ENCODE measurements at regions not wholly inside any gene's neighbourhood (a gene's known extent, or its start where the extent isn't known, plus 50 kb on each side); places are given as distances from the start of the nearest gene placed in this dataset.

- no peak for TF ChIP-seq POLR2AphosphoS5 (IDR thresholded peaks at IDR 0.05; ENCODE audit: borderline replicate concordance, low read depth, low read length)
- no peak for TF ChIP-seq EZH2 (IDR thresholded peaks at IDR 0.05)
- TF ChIP-seq FOXP2 (optimal IDR thresholded peaks at IDR 0.05; ENCODE audit: control extremely low read depth, extremely low read length, insufficient read depth), result no peak
Measured at GRCh38 chr2:234309431-234309830, 187.4 kb downstream of the ARL4C start.
